ENCODE measurements at regions not wholly inside any gene's neighbourhood (a gene's known extent, or its start where the extent isn't known, plus 50 kb on each side); places are given as distances from the start of the nearest gene placed in this dataset.
"Not testable (repeated sequence)": the region's sequence is repeated elsewhere in the genome, so short reads cannot be mapped to it uniquely, and the experiment has no call there.

DNA sequence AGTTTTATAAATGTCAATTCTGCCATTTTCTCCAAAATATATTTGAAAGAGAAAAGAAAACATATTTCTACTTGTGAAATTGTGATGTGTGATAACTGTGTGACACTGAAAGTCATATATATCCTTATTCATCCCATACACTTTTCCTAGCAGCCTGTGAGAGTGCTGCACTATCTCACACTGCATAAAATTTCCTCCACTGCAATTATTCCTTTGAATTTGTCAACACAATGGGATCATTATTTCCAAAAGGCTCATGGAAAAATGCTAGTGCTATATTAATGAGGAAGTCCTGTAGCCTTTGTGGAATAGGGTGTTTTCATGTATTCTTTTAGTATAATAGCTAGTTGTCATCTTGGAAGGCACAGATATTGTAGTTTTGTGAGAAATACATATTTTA is 504.1 kb downstream of the RPL10L start:
- Histone ChIP-seq H3K9me3 (no peaks in the 10 kb centered on the region), H3K36me3 (replicated peaks) (no peaks in the 10 kb centered on the region), H3K4me1 (no peaks in the 10 kb centered on the region), H3K4me3 (no peak overlapping the region), H3K27me3 (ENCODE audit: low read depth) (no peaks in the 10 kb centered on the region)
- in situ Hi-C loops (cut with MboI; ENCODE audit: low sequenced_read_pairs): no loop called here
- no peak for DNase-seq (ENCODE audit: low spot score in 2 of 2)

DNA sequence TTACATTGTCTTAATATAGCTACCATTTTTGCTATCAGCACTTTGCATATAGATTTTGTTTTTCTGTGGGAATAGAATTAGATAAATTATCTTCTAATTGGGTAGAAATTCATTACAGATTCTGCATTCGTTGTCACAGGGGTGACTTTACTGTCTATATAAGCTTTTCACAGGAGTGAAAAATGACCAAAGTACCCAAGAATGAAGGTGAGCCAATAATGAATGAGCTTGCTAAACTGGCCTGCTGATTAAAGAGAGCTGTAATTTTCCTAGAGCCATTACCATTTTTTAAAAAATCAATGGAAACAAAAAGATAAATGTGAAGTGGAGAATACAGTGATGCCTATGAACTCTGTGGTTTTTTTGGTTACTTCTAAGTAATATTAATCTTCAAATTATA is 504.6 kb downstream of the RPL10L start:
- Histone ChIP-seq H3K27me3 (ENCODE audit: low read depth) (no peaks in the 10 kb centered on the region), H3K9me3 (no peaks in the 10 kb centered on the region), H3K4me1 (no peaks in the 10 kb centered on the region), H3K4me3 (no peak overlapping the region), H3K36me3 (replicated peaks) (no peaks in the 10 kb centered on the region)
- in situ Hi-C loops (cut with MboI; ENCODE audit: low sequenced_read_pairs): no loop called here
- DNase-seq (ENCODE audit: low spot score in 2 of 2): no peak

DNA sequence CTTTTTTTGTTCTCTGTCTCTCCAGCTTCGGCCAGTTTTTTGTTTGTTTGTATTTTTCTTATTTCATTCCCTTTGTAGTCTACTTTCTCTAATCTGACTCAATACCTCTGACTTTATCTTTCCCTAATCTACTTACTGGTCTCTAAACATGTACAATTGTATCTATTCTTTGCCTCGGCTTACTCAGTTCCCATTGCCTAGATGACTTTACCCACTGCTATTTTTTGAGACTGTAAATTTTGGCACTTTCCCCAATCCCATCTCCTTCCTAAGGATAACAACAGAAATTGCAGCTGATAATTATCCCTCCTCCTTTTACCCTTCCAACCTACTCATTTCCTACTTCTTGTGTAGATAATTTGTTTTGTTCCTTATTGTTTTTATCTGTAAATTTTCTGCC is 511.1 kb downstream of the RPL10L start:
- Histone ChIP-seq H3K27me3 (ENCODE audit: low read depth) (no peaks in the 10 kb centered on the region), H3K9me3 (no peaks in the 10 kb centered on the region), H3K36me3 (replicated peaks) (no peaks in the 10 kb centered on the region), H3K4me3 (no peak overlapping the region), H3K4me1 (no peaks in the 10 kb centered on the region)
- DNase-seq (ENCODE audit: low spot score in 2 of 2): no peak
- in situ Hi-C loops (cut with MboI; ENCODE audit: low sequenced_read_pairs): no loop called here

DNA sequence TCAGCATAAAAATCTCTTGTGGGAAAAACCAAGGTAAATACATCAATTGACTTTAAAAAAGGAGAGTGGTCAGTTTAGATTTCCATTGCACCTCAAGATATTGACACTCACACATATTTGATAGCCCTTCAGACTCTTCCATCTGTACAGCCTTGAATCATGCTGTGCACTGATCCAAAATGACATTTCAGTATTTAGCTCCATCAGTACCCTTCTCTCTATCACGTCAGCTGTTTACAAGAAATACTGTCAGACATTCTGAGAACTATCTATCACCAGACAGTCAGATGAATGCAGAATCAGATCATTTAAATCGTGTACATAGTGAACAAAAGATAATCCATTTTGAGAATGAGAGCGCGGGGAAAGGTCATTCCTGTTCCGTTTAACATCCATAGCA is 511.9 kb downstream of the RPL10L start:
- H3K27me3 ChIP-seq (ENCODE audit: low read depth): no peaks in the 10 kb centered on the region
- no peak overlapping the region for H3K4me3 ChIP-seq
- no peaks in the 10 kb centered on the region for H3K4me1 ChIP-seq
- no peaks in the 10 kb centered on the region for H3K36me3 ChIP-seq (replicated peaks)
- no peaks in the 10 kb centered on the region for H3K9me3 ChIP-seq
- in situ Hi-C loops (cut with MboI; ENCODE audit: low sequenced_read_pairs): no loop called here
- DNase-seq (ENCODE audit: low spot score in 2 of 2): no peak

DNA sequence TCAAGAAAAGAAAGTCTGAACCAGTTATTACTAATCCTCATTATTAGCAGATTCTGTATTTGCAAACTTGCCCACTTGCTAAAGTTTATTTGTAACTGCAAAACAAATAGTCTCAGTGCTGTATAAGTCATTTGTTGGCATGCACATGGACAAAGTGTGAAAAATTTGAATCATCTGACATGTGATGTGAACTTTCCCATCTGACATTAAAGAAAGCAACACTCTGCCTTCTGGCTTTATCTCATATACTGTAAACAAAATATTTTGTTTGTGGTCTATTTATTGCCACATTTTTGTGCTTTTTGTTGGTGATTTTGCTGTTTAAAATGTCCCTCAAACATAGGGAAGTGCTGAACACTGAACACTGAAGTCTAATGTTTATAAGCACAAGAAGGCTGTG is 513.8 kb downstream of the RPL10L start:
- in situ Hi-C loops (cut with MboI; ENCODE audit: low sequenced_read_pairs): no loop called here
- Histone ChIP-seq H3K36me3 (replicated peaks) (no peaks in the 10 kb centered on the region), H3K9me3 (no peaks in the 10 kb centered on the region), H3K27me3 (ENCODE audit: low read depth) (no peaks in the 10 kb centered on the region), H3K4me3 (no peak overlapping the region), H3K4me1 (no peaks in the 10 kb centered on the region)
- no peak for DNase-seq (ENCODE audit: low spot score in 2 of 2)

DNA sequence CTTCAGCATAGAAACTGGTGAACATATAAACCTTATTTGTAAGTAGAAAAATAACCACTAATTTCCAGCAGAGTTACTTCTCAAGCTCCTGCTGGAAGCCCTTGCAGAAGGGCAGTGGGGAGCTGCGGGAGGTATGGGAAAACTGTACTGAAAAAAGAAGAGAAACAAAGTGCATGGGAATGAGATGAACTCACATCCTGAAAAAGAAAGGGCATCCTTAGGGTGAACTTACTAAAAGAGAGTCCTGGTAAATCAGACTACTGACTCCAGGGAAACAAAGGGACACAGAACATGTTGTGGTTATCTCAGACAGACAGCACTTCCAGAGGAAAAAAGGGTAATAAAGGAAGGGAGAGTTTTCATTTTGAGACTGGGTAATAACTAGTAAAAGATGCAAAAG is 515.1 kb downstream of the RPL10L start:
- Histone ChIP-seq H3K9me3 (no peaks in the 10 kb centered on the region), H3K4me1 (no peaks in the 10 kb centered on the region), H3K4me3 (no peak overlapping the region), H3K36me3 (replicated peaks) (no peaks in the 10 kb centered on the region), H3K27me3 (ENCODE audit: low read depth) (no peaks in the 10 kb centered on the region)
- DNase-seq (ENCODE audit: low spot score in 2 of 2): no peak
- in situ Hi-C loops (cut with MboI; ENCODE audit: low sequenced_read_pairs): no loop called here

DNA sequence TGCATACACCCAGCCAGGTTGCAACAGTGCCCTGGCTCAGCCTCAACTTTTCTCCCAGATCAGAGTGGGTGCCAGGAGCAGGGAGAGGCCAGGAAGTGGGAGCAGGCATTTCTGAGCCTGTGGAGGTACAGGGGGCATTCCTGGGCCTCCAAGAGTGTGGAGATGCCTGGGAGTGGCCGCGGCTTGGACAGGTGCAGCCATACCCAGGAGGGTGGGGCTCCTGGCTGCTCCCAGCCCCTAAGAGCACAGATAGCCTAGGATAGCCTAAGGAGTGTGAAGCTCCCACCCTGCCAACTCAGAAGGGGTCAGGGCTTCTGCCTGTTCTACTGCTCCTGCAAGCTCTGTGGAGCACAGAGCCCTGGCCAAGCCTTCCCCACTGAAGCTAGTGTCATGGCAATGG is 543.4 kb downstream of the RPL10L start:
- DNase-seq (ENCODE audit: low spot score in 2 of 2): no peak
- Histone ChIP-seq H3K4me3 (no peak overlapping the region), H3K36me3 (replicated peaks) (no peaks in the 10 kb centered on the region), H3K4me1 (no peaks in the 10 kb centered on the region), H3K9me3 (0 out of 2 replicates have a peak, but pooled peaks cover 3% of the 10 kb centered on the region), H3K27me3 (ENCODE audit: low read depth) (no peaks in the 10 kb centered on the region)
- in situ Hi-C loops (cut with MboI; ENCODE audit: low sequenced_read_pairs): no loop called here

DNA sequence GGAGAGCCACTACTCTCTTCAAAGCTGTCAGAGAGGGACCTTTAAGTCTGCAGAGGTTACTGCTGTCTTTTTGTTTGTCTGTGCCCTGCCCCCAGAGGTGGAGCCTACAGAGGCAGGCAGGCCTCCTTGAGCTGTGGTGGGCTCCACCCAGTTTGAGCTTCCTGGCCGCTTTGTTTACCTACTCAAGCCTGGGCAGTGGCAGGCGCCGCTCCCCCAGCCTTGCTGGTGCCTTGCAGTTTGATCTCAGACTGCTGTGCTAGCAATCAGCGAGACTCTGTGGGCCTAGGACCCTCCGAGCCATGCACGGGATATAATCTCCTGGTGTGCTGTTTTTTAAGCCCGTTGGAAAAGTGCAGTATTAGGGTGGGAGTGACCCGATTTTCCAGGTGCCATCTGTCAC is 550.7 kb downstream of the RPL10L start:
- H3K9me3 ChIP-seq; in situ Hi-C loops (cut with MboI; ENCODE audit: low sequenced_read_pairs); H3K27me3 ChIP-seq (ENCODE audit: low read depth); H3K4me1 ChIP-seq; H3K4me3 ChIP-seq; DNase-seq (ENCODE audit: low spot score in 2 of 2); H3K36me3 ChIP-seq (replicated peaks): not testable (repeated sequence)

DNA sequence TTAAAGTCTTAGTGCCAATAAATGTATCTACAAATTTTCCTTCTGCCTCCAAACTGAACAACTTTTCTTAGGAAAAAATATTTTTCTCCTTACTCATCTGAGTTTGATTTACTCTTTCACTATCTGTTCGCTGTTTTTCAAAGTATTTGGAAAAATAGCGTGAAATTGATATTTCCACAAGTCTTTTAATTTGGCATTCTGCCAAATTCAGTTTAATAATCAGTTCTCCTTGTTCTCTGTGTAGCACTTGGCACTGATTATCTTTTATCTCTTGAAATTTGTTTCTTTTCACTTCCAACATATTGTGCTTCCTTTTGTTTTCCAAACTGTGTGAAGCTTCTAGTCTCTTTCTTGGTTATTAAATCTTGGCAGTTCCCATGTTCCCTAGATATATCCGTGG is 559.8 kb downstream of the RPL10L start:
- Histone ChIP-seq H3K4me1 (no peaks in the 10 kb centered on the region), H3K9me3 (no peaks in the 10 kb centered on the region), H3K36me3 (replicated peaks) (no peaks in the 10 kb centered on the region), H3K27me3 (ENCODE audit: low read depth) (no peaks in the 10 kb centered on the region), H3K4me3 (no peak overlapping the region)
- in situ Hi-C loops (cut with MboI; ENCODE audit: low sequenced_read_pairs): no loop called here
- no peak for DNase-seq (ENCODE audit: low spot score in 2 of 2)

DNA sequence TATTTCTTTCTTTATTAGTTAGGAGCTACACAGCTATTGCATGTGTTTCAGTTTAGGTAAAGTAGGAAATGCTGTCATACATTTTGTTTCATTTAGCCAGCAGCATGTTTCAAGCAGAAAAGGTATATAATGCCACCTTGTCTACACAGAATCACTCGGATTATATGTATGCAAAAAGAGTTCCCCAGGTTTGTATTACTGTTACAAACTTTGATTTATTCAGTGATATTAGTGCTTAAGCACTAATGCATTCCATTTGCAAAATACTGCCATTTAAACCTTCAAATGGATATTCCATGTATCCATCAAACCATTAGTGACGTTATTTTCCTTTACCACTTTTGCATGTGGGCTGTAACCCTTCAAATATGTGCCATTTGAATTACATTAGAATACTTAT is 564.0 kb downstream of the RPL10L start:
- H3K4me3 ChIP-seq: no peak overlapping the region
- in situ Hi-C loops (cut with MboI; ENCODE audit: low sequenced_read_pairs): no loop called here
- H3K27me3 ChIP-seq (ENCODE audit: low read depth): no peaks in the 10 kb centered on the region
- no peaks in the 10 kb centered on the region for H3K36me3 ChIP-seq (replicated peaks)
- no peaks in the 10 kb centered on the region for H3K9me3 ChIP-seq
- H3K4me1 ChIP-seq: no peaks in the 10 kb centered on the region
- no peak for DNase-seq (ENCODE audit: low spot score in 2 of 2)

DNA sequence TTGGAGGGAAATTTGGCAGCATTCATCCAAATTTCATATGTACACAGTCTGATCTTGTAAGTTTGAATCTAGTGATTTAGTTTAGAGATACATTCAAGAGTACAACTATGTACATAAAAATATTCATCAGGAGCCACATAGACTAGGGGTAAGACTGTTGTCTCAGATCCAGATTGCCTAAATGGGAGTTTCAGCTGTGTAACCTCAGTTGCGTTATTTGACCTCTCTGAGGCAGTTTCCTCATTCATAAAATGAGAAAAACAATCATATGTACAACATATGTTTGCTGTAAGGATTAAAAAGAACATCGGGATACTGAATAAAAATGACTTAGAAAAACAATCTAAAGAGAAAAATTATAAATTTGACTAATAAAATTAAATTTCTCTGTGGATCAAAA is 577.5 kb downstream of the RPL10L start:
- DNase-seq (ENCODE audit: low spot score in 2 of 2): no peak
- H3K36me3 ChIP-seq (replicated peaks): no peaks in the 10 kb centered on the region
- H3K4me3 ChIP-seq: no peak overlapping the region
- in situ Hi-C loops (cut with MboI; ENCODE audit: low sequenced_read_pairs): no loop called here
- H3K4me1 ChIP-seq: no peaks in the 10 kb centered on the region
- H3K27me3 ChIP-seq (ENCODE audit: low read depth): no peaks in the 10 kb centered on the region
- H3K9me3 ChIP-seq: peaks cover 5% of the 10 kb centered on the region; the same call in 1 of the 2 replicates

DNA sequence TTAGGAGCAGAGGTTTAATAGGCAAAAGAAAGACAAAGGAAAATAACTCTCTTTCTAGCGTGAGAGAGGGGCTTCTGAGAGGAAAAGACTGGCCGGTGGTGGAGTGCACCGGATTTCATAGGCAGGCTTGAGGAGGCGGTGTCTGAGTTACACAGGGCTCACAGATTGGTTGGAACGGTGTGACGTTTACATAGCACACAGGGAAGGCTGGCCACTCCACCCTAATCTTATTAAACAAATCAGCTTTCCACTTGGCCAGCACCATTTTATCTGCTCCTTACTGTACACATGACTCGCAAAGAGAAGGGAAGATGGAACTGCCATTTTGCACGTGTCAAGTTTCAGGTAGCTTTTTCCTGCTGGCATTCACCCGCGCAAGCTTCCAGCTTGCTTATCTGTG is 587.7 kb downstream of the RPL10L start:
- H3K4me1 ChIP-seq: no peaks in the 10 kb centered on the region

DNA sequence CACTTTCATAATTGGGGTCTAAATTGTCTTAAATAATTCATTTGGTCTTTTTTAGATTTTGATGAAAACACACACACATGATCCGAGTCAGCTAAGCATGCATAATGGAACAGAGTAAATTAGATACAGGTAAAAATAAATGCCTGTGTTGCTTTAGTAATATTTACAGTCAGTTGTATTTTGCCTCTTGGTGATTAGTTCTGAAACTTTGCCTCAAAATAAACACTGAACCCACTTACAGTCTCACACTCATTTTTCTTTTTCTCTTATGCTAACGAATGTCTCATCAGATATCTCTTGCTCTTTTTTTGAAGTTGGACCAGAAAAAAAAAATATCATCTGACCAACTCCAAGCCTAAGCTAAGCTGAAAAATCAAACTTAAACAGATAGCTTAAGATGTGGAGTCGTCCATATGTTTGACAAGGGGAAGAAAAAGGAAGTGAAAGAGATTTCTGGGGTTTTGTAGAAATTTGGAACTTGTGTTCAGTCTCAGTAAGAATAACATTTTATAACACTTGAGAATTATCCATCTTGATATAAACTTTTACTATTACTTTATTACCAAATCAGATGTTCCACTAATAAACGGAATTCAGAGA is 592.5 kb downstream of the RPL10L start:
- H3K9me3 ChIP-seq: no peaks in the 10 kb centered on the region
- no peaks in the 10 kb centered on the region for H3K36me3 ChIP-seq (replicated peaks)
- no peaks in the 10 kb centered on the region for H3K4me1 ChIP-seq
- H3K27me3 ChIP-seq (ENCODE audit: low read depth): no peaks in the 10 kb centered on the region
- no peak overlapping the region for H3K4me3 ChIP-seq
- in situ Hi-C loops (cut with MboI; ENCODE audit: low sequenced_read_pairs): no loop called here
- DNase-seq (ENCODE audit: low spot score in 2 of 2): no peak

More for the DNA sequence above, 587.7 kb downstream of the RPL10L start:
- in situ Hi-C loops (cut with MboI; ENCODE audit: low sequenced_read_pairs): no loop called here
- no peaks in the 10 kb centered on the region for H3K36me3 ChIP-seq (replicated peaks)
- DNase-seq (ENCODE audit: low spot score in 2 of 2): no peak
- no peaks in the 10 kb centered on the region for H3K27me3 ChIP-seq (ENCODE audit: low read depth)
- H3K4me3 ChIP-seq: no peak overlapping the region
- no peaks in the 10 kb centered on the region for H3K9me3 ChIP-seq

DNA sequence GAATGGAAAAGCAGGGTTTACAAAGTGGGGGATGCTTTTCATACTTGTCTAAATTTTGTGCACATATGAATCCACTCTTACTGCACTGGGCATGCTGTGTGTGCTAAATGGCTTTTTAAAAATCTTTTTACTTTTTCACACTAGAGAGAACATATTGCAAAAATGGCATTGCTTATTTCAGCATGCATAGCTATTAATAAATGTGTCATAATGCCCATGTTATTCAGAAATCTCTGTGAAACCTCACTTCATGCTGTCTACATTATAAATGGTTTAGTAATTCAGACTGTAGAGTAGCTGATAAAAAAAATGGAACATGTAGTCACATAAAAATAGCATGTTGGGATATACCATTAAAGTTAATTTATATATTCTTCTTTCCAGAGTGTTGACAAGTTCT is 593.8 kb downstream of the RPL10L start:
- no peak for DNase-seq (ENCODE audit: low spot score in 2 of 2)
- Histone ChIP-seq H3K4me3 (no peak overlapping the region), H3K9me3 (no peaks in the 10 kb centered on the region), H3K4me1 (no peaks in the 10 kb centered on the region), H3K36me3 (replicated peaks) (no peaks in the 10 kb centered on the region), H3K27me3 (ENCODE audit: low read depth) (no peaks in the 10 kb centered on the region)
- in situ Hi-C loops (cut with MboI; ENCODE audit: low sequenced_read_pairs): no loop called here

DNA sequence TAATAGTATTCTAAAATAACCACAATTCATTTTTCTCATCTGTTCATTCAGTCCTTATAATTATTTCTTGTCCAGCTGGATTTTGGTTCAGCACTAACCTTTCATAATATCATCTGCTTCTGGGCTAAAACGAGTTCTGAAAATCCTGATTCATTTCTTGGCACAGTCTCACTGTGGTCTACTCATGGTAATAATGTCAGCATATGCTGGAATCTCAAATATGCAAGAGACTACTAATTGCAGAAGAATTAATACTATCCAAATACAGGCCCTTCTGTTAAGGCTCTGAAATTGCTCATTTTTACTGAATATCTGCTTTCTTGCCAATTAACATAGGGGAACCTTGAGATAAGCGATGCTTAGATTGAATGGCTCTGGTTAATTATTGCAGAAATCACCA is 597.1 kb downstream of the RPL10L start:
- DNase-seq (ENCODE audit: low spot score in 2 of 2): no peak
- Histone ChIP-seq H3K4me1 (no peaks in the 10 kb centered on the region), H3K9me3 (no peaks in the 10 kb centered on the region), H3K36me3 (replicated peaks) (no peaks in the 10 kb centered on the region), H3K4me3 (no peak overlapping the region), H3K27me3 (ENCODE audit: low read depth) (no peaks in the 10 kb centered on the region)
- in situ Hi-C loops (cut with MboI; ENCODE audit: low sequenced_read_pairs): no loop called here

Data from HAP-1 (cell line).